ENCODE measurements at regions not wholly inside any gene's neighbourhood (a gene's known extent, or its start where the extent isn't known, plus 50 kb on each side); places are given as distances from the start of the nearest gene placed in this dataset.

- no peak overlapping the region for H3K27ac Mint-ChIP-seq
- no peaks in the 10 kb centered on the region for H3K9me3 Mint-ChIP-seq
- peaks cover 14% of the 10 kb centered on the region for H3K27me3 Mint-ChIP-seq (ENCODE audit: insufficient read depth)
- H3K4me1 Mint-ChIP-seq (ENCODE audit: low read depth) = no peaks in the 10 kb centered on the region
- no peak for DNase-seq (ENCODE audit: low spot score)
- intact Hi-C loops (cut with micrococcal nuclease) = no loop called here
- no peaks in the 10 kb centered on the region for H3K36me3 Mint-ChIP-seq (ENCODE audit: low read depth)
- H3K4me3 Mint-ChIP-seq = no peak overlapping the region
These were observed 89.7 kb upstream of the OSMR start for GRCh38 chr5:38756068-38756467.

- intact Hi-C loops (cut with micrococcal nuclease) = no loop called here
- no peak for DNase-seq (ENCODE audit: low spot score)
- Mint-ChIP-seq H3K9me3 (no peaks in the 10 kb centered on the region), H3K4me3 (no peak overlapping the region), H3K4me1 (ENCODE audit: low read depth) (no peaks in the 10 kb centered on the region), H3K27me3 (ENCODE audit: insufficient read depth) (peaks cover 12% of the 10 kb centered on the region), H3K36me3 (ENCODE audit: low read depth) (no peaks in the 10 kb centered on the region), H3K27ac (no peak overlapping the region)
These were observed 88.2 kb upstream of the OSMR start for GRCh38 chr5:38757451-38758245.

- Mint-ChIP-seq H3K4me1 (ENCODE audit: low read depth) (no peaks in the 10 kb centered on the region), H3K27me3 (ENCODE audit: insufficient read depth) (peaks cover 12% of the 10 kb centered on the region), H3K36me3 (ENCODE audit: low read depth) (no peaks in the 10 kb centered on the region), H3K27ac (no peak overlapping the region), H3K4me3 (no peak overlapping the region), H3K9me3 (no peaks in the 10 kb centered on the region)
- no peak for DNase-seq (ENCODE audit: low spot score)
- intact Hi-C loops (cut with micrococcal nuclease) = no loop called here
These were observed 86.8 kb upstream of the OSMR start for GRCh38 chr5:38758774-38759600.

DNA sequence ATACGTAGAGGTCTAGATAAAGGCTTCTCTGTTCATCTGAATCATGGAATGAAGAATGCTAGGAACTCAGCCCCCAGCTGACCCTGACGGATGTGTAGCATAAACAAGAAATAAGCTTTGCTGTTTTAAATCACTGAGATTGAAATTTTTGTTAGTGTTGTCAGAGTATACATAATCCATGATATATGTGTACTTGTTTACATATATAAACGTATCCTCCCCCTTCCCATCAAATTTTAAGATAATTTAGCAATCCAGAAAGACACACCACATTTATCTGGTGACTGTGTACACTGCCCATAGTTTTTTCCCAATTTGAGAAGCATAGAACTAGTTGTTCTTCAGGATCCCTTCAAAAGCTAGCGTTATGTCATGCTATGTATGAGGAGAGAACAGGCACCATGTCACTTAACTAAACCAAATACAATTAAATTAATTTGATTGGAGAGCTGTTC, 80.8 kb upstream of the OSMR start:
- no peaks in the 10 kb centered on the region for H3K36me3 Mint-ChIP-seq (ENCODE audit: low read depth)
- intact Hi-C loops (cut with micrococcal nuclease) = no loop called here
- peaks cover 5% of the 10 kb centered on the region for H3K27me3 Mint-ChIP-seq (ENCODE audit: insufficient read depth)
- H3K4me1 Mint-ChIP-seq (ENCODE audit: low read depth) = no peaks in the 10 kb centered on the region
- H3K4me3 Mint-ChIP-seq = no peak overlapping the region
- no peaks in the 10 kb centered on the region for H3K9me3 Mint-ChIP-seq
- H3K27ac Mint-ChIP-seq = no peak overlapping the region
- DNase-seq (ENCODE audit: low spot score) = no peak

DNA sequence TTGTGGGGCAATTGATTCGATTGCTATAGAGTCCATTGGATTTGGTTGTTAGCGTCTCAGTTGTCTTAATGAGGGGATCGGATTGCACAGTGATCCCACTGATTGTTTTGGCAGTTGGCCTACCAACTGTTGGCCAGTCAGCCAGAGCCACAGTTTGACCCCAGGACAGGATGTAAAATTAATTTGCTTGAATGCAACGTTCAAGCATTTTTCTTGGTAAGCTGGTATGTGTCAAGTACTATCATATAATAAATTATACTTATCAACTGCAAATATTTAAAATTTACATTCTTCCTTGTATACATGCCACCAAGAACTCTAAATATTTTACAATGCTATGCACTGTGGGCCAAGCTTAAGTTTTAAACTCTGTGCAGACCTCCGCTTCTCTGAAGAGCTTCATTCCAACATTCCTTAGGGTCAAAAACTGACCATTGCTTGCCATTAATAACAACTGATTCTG, 80.4 kb upstream of the OSMR start:
- no peak overlapping the region for H3K27ac Mint-ChIP-seq
- H3K36me3 Mint-ChIP-seq (ENCODE audit: low read depth) = no peaks in the 10 kb centered on the region
- intact Hi-C loops (cut with micrococcal nuclease) = no loop called here
- H3K9me3 Mint-ChIP-seq = no peaks in the 10 kb centered on the region
- DNase-seq (ENCODE audit: low spot score) = no peak
- H3K27me3 Mint-ChIP-seq (ENCODE audit: insufficient read depth) = peaks cover under 1% of the 10 kb centered on the region
- no peak overlapping the region for H3K4me3 Mint-ChIP-seq
- H3K4me1 Mint-ChIP-seq (ENCODE audit: low read depth) = no peaks in the 10 kb centered on the region

- Mint-ChIP-seq H3K36me3 (ENCODE audit: low read depth) (no peaks in the 10 kb centered on the region), H3K9me3 (no peaks in the 10 kb centered on the region), H3K27ac (no peak overlapping the region), H3K4me1 (ENCODE audit: low read depth) (no peaks in the 10 kb centered on the region), H3K4me3 (no peak overlapping the region), H3K27me3 (ENCODE audit: insufficient read depth) (no peaks in the 10 kb centered on the region)
- no peak for DNase-seq (ENCODE audit: low spot score)
- intact Hi-C loops (cut with micrococcal nuclease) = no loop called here
These were observed 79.7 kb upstream of the OSMR start for GRCh38 chr5:38766151-38766550.

GRCh38 chr5:38768412-38769211, 77.2 kb upstream of the OSMR start:
- Mint-ChIP-seq H3K36me3 (ENCODE audit: low read depth) (no peaks in the 10 kb centered on the region), H3K27me3 (ENCODE audit: insufficient read depth) (no peaks in the 10 kb centered on the region), H3K4me3 (no peak overlapping the region), H3K4me1 (ENCODE audit: low read depth) (no peaks in the 10 kb centered on the region), H3K9me3 (no peaks in the 10 kb centered on the region), H3K27ac (no peak overlapping the region)
- no peak for DNase-seq (ENCODE audit: low spot score)
- intact Hi-C loops (cut with micrococcal nuclease) = no loop called here

DNA sequence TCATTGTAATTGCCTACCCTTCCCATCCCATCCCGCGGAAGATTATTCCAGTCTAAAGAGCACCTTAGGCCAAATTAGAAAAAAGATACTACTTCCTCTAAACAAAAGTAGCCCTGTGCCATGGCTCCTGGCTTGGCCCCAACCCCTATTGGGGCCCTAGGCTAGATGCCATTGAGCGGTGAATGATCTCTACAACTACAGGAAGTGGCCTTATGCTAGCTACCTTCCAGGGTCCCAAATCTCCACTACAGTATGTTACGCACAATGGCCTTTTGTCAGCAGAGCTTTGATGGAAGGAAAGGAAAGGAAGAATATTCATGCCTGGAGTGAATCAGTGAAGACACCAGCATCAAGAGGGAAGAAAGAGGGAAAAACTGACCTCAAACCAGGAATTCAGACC, 73.3 kb upstream of the OSMR start:
- Mint-ChIP-seq H3K4me1 (ENCODE audit: low read depth) (no peaks in the 10 kb centered on the region), H3K36me3 (ENCODE audit: low read depth) (no peaks in the 10 kb centered on the region), H3K4me3 (no peak overlapping the region), H3K9me3 (no peaks in the 10 kb centered on the region), H3K27me3 (ENCODE audit: insufficient read depth) (peaks cover 2% of the 10 kb centered on the region), H3K27ac (no peak overlapping the region)
- no peak for DNase-seq (ENCODE audit: low spot score)
- intact Hi-C loops (cut with micrococcal nuclease) = no loop called here

DNA sequence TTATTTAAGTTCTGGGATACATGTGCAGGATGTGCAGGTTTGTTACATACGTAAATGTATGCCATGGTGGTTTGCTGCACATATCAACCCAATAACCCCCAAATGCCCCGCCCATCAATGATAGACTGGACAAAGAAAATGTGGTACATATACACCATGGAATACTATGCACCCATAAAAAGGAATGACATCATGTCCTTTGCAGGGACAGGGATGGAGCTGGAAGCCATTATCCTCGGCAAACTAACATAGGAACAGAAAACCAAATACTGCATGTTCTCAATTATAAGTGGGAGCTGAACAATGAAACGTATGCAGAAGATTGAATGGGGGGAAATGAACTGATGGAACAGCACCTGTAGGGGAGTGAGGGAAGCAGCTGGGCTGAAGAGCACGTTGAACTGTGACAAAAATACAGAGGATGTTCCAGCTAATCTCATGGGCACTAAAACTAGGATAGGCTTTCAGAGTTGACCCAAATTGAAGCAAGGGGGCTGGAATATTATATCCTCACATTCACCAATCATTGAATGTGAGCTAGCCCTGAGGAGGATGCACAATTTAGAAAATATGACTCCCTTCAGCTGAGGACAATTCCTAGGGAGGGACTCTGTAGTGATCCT, 70.5 kb upstream of the OSMR start:
- no peak overlapping the region for H3K4me3 Mint-ChIP-seq
- H3K27me3 Mint-ChIP-seq (ENCODE audit: insufficient read depth) = peaks cover 2% of the 10 kb centered on the region
- H3K4me1 Mint-ChIP-seq (ENCODE audit: low read depth) = no peaks in the 10 kb centered on the region
- intact Hi-C loops (cut with micrococcal nuclease) = no loop called here
- no peaks in the 10 kb centered on the region for H3K9me3 Mint-ChIP-seq
- no peak for DNase-seq (ENCODE audit: low spot score)
- H3K27ac Mint-ChIP-seq = no peak overlapping the region
- no peaks in the 10 kb centered on the region for H3K36me3 Mint-ChIP-seq (ENCODE audit: low read depth)

DNA sequence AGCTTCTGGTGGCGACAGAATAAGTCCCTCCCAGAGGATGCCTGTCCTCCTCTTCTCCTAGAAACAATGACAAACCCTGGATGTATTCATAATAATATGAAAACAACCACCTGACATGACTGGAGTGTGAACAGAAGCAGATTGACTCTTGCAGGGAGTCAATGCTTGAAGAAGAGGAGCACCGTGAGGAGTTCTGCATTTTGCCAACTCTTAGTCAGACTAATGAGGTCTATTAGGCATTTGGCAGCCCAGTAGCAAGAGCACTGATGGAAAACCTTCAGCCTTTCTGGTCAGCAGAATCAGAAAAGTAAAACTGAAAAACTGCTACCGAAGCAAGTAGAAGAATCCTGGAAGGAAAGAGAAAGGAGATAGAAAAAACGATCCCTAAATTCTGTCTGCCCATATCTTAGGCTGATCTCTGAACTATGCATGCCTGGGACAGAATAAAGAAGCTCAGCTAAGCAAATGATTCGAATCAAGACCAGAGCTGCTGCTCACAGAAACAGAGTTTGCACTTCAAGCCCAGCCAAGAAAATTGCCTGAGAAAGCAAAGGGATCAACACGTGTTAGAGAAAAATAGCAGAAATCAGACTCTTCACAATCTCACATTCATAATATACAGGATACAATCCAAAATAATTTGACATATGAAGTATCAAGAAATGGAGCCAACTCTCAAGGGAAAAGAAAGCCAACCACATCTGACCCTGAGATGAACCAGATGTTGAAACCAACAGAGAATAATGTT, 69.5 kb upstream of the OSMR start:
- intact Hi-C loops (cut with micrococcal nuclease) = no loop called here
- Mint-ChIP-seq H3K27me3 (ENCODE audit: insufficient read depth) (peaks cover 2% of the 10 kb centered on the region), H3K4me1 (ENCODE audit: low read depth) (no peaks in the 10 kb centered on the region), H3K4me3 (no peak overlapping the region), H3K36me3 (ENCODE audit: low read depth) (no peaks in the 10 kb centered on the region), H3K9me3 (no peaks in the 10 kb centered on the region), H3K27ac (no peak overlapping the region)
- DNase-seq (ENCODE audit: low spot score) = no peak

- Mint-ChIP-seq H3K4me1 (ENCODE audit: low read depth) (no peaks in the 10 kb centered on the region), H3K27me3 (ENCODE audit: insufficient read depth) (peaks cover 2% of the 10 kb centered on the region), H3K36me3 (ENCODE audit: low read depth) (no peaks in the 10 kb centered on the region), H3K27ac (no peak overlapping the region), H3K4me3 (no peak overlapping the region), H3K9me3 (no peaks in the 10 kb centered on the region)
- no peak for DNase-seq (ENCODE audit: low spot score)
- intact Hi-C loops (cut with micrococcal nuclease) = no loop called here
These were observed 68.7 kb upstream of the OSMR start for GRCh38 chr5:38777111-38777510.

- Mint-ChIP-seq H3K9me3 (no peaks in the 10 kb centered on the region), H3K27ac (no peak overlapping the region), H3K4me1 (ENCODE audit: low read depth) (no peaks in the 10 kb centered on the region), H3K27me3 (ENCODE audit: insufficient read depth) (peaks cover 7% of the 10 kb centered on the region), H3K36me3 (ENCODE audit: low read depth) (no peaks in the 10 kb centered on the region), H3K4me3 (no peak overlapping the region)
- intact Hi-C loops (cut with micrococcal nuclease) = no loop called here
- no peak for DNase-seq (ENCODE audit: low spot score)
These were observed 65.5 kb upstream of the OSMR start for GRCh38 chr5:38780316-38780715.

All from activated T-helper 1 cell treated with anti-CD3 and anti-CD28 coated beads, Interleukin-12 subunit alpha, Interleukin-12 subunit beta, Interleukin-2, Interleukin-4 antibody, amounts not matched to agents 30 ng/mL and 10 ng/mL and 1 ng/mL, durations not matched to agents 14 hours and 24 hours and 36 hours (primary cell).